HG03159 (cell line): ENCODE measurements at regions not wholly inside any gene's neighbourhood (a gene's known extent, or its start where the extent isn't known, plus 50 kb on each side); places are given as distances from the start of the nearest gene placed in this dataset.

Experiments used
- ATAC-seq: cut with Tn5 transposase; IDR thresholded peaks from one replicate; pipeline ENCODE4 v1.9.1; 2021; ENCODE audit warnings: mild to moderate bottlenecking, moderate library complexity; ENCODE audit not compliant: unreplicated experiment

GRCh38 chr2:19750136-19750535 lies 151.6 kb downstream of the TTC32 start:
- ATAC-seq, result no peak

GRCh38 chr2:19749507-19749836 lies 152.3 kb downstream of the TTC32 start:
- ATAC-seq, result no peak

DNA sequence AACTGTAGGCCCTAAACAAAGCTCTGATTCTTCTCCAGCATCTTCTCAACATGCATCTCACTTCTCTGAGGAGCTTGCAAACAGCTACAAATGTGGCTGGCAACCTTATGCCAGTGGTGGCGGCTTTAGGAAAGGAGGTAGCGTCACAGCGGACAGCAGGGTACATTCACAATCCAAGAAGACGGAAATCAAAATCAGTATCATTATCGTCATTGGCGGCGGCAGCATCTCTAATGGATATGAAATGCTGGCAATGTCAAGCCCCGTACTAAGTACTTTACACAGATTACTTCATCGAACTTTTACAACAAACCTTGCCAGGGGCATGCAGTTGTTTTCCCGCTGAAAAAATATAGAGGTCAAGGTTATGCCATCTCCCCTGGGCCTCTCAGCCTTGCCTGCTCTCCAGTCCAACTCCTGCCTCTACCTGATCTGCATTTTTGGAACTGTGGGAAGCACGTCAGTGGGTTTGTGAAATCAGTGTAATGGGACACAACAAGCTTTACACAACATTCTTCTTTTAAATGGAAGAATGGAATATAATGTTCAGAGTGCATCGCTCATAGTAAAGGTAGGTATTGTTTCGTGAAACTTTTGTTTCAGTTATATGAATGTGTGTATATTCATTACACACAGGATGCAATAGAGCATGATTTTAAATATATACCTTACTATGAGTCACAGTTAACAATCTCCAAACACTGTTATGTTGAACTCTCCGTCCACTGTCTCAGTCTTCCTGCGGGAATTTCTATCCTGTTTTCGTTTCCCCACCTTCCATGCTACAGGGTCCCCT lies 152.9 kb downstream of the TTC32 start:
- ATAC-seq, result no peak

DNA sequence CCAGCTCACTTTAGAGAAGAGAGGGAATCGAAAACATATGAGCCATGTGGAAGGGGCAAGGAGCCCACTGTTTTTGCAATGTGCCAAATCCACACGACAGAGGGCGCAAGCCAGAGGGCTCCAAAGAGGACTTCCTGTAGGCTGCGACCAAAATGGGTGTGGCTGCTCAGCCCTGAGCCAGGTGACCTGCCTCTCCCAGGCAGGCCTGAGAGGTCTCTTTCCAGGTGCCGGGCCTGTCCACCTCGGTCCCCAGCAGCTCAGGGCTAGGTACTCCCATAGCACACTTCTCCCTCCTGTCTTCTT lies 153.8 kb downstream of the TTC32 start:
- no peak for ATAC-seq

DNA sequence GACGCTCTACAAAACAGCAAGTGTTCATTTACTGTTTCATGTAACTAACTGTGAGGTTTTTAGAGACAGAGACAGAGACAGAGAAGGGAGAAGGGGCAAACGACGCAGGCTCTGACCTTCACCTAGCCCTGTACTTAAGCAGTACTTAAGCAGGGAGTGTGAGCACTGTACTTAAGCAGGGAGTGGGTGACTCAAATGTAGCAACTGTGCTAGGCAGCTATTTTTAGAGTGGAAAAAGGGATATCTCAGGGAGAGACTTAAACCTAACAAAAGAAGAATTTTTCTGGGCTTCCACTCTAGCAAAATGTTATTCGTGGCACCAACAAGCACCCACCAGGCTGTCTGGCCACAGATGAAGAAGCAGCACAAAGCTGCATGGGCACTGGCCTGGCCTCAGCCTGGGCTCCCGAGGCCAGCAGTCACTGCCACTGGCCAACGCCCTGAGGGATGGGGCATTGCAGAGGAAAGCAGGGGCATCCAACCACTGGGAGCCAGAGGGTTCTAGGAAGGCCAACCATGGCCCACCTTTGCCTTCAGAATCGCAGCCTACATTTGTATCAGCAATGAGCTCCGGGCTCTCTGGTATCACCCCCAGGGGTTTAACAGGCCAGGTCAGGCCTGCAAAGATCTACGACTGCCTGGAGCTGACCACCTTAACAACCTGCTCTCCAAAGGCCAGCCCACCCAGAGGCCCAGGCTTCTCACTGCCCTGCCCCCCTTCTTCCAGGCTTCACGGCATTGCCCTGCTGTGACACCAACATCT lies 154.3 kb downstream of the TTC32 start:
- ATAC-seq, result no peak

DNA sequence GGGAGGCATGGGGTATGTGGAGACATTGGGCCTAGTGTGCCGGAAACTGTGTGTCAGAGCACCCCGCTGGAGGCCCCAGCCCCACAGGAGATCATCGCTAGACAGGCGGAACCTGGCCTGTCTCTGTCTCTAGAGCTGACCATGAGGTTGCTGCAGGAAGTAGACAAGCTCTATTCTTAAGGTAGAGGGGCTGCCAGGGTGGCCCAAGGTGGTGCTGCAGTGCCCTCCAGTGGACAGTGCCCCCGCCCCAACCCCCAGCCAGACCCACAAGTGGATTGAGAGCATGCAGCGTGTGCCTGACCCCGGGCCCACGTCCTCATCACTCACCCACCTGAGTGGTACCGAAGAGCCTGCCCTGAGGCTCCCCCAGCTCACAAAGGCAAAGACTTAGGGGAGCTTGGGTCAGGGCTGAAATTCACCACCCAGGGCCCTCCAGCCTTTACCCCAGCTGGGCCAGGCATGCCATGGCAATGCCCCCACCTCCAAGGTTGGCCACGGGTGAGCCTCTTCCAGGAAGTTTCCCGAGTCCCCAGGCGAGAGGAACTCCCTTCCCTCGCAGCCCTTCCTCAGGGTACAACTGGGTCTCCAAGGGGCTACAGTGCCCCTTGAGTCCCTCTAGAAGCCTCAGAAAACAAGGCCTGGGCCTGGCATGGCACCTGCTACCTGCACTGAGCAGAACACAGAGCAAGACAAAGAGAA lies 155.0 kb downstream of the TTC32 start:
- ATAC-seq, result no peak

GRCh38 chr2:19746137-19746600 lies 155.6 kb downstream of the TTC32 start:
- ATAC-seq, result no peak

DNA sequence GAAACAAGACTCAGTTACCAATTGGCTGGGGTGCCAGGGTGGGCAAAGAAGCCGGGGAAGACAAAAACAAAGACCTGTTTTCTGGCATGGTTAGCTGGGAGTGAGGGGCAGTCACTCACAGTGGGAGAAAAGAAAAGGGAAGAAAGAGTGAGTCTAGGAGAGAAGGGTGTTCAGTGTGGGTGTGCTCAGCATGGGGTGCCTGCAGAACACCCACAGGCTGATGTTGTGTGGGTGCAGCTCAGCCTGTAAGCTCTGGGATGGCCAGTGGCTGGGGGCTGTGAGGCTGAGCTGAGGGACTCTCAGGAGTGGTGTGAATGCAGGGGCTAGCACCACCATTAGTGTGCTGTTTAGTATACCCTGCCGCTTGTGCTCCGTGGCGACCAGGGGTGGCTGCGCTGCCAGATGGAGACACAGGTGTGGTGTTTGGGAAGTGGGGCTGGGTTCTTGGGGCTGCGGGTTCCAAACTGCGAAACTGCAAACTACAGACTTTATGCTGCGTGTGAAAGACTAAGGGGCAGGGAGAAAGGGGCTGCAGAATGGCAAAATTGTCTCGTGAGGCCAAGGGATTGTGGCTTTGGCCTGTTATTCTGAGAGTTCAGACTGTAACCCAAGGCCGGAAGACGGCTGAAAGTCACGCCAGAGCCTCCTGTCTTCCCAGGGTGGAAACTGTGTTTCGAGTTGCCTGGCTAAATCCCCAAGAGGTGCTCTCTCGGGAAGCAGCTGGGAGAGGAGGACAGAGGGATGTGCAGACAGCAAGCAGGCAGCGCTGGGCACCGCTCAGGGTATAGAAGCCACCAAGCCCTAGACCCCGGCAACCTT lies 156.3 kb downstream of the TTC32 start:
- ATAC-seq, result no peak

GRCh38 chr2:19744456-19745199 lies 157.2 kb downstream of the TTC32 start:
- no peak for ATAC-seq

DNA sequence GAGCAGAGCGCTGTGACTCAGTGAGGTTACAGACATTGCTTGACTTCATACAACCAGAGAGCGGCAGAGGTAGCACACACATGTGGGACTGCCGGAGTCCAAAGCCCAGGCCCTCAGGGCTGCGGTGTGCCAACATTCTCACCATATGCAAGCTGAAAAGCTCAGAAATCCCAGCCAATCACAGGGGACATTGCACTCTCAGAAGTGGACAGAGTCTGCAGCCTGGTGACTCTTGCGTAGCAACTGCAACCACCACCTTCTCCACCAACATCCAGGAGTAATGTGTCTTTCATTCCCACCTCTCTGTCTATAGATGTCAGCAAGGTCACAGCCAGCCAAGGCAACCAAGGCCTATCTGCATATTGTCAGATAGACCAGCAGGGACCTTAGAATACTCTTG lies 158.1 kb downstream of the TTC32 start:
- no peak for ATAC-seq

- ATAC-seq, result no peak
Measured at GRCh38 chr2:19742872-19743271, 158.9 kb downstream of the TTC32 start.

DNA sequence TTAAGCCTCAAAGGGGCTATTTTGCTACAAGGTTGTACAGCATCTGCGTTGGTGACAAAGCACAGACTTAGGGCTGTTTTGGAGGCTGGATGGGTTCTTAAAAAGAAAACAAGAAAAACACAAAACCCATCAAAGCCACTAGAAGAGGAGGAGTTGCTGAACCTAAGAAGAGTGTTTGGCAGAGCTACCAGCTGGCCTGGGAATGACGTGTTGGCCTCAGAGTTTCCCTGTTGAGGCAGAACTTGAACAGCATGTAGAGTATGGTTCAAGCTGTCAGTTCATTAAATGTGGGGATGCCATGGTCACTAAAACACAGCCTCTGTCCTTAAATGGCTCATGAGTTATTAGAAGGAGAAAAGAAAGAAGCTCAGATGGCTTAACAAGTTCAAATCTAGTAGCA lies 162.5 kb downstream of the TTC32 start:
- ATAC-seq, result no peak

DNA sequence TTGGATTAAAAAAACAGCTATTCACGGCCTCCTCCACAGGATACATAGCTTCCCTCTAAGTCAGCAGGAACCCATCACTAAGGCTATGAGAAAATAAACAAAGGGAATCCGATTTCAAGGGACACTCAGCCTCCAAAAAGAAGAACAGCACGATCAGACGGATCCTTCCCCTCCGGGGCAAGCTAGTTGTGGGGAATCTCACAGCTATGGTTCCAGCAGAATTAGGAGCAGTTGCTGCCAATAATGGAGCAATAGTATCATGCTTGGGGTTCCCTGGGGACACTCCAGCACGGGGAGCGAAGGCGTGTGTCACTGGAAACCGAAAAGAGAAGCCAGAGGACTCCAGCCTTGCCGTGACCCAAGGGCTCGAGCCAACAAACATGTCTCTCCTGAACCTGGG lies 163.1 kb downstream of the TTC32 start:
- ATAC-seq, result no peak

GRCh38 chr2:19736191-19736831 lies 165.5 kb downstream of the TTC32 start:
- no peak for ATAC-seq

DNA sequence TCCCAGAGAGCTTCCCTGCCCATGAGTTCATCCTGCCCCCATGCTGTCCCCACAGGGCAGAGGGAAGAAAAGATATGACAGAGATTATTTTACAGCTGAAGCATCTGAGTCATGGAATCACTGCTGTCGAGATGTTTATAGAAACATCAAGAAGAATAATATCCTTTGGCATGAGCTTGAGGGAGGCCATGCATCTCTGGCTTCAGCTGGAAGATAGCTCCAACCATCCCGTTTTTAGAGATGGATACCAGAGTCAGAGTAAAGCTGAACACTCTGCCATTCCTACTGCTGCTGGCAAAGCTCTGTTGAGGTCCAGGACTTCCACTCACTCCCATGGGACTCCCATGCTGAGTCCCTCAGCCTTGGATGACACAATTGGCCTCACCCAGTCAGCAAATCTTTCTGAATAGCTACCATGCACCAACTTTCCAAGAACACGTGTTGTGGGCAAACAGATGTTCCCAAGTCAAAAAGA lies 167.8 kb downstream of the TTC32 start:
- ATAC-seq, result no peak

- ATAC-seq, result no peak
Measured at GRCh38 chr2:19733390-19733789, 168.4 kb downstream of the TTC32 start.

DNA sequence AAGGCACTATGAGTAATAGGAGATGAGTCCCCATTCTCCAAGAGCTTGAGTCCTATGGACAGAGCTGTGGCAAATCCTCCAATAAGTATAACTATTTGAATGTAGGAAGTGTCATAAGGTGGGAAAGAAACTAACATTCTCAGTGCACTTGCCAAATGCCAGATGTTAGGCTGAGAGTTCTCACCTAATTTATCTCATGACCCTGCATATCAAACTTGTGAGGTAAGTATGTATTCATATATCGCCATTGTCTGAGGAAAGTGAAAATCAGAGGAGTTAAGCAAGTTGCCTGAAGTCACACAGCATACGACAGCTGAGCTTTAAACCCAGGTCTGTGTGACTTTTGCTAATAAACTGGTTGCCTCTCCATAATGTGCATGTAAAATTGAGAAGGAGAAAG lies 169.5 kb downstream of the TTC32 start:
- ATAC-seq, result no peak

GRCh38 chr2:19731515-19731914 lies 170.3 kb downstream of the TTC32 start:
- no peak for ATAC-seq

GRCh38 chr2:19731037-19731436 lies 170.7 kb downstream of the TTC32 start:
- no peak for ATAC-seq

DNA sequence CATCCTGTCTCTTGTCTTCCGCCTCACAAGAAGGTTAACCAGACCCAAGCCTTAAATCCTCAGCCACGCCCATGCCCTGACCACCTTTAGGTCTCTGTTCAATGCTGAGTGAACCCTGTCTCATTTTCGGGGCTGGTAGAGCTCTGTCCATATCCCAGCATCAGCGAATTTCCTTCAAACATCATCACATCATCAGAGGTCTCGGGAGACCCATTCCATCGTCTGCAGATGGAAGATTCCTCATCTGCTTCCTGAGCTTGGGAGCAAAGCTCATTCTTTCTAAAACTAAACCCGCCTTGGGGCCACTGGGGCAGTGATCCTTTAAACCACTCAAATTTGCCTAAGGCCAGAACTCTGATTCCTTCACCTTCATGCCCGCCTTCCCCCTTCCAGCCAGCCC lies 173.7 kb downstream of the TTC32 start:
- no peak for ATAC-seq
